ENCODE measurements at regions not wholly inside any gene's neighbourhood (a gene's known extent, or its start where the extent isn't known, plus 50 kb on each side); places are given as distances from the start of the nearest gene placed in this dataset.

DNA sequence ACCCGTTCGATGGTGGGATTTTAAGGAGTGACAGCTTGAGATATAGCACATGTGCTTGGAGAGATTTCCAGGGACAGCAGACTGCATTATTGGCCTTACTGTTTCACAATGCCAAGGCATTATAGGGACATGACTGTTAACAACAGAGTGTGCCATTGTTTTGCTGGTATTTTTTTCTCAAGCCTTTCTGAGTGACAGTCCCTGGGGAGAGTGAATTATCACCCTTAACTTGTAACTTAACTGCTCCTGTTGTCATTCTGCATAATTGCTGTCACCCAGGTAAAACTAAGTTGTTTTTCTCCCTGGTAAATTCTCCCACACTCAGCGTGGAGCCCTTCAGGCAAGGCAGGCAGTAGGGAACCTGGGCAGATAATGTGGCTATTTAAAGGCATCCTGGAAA is 989.2 kb upstream of the LCORL start:
- DNase-seq = no peak

DNA sequence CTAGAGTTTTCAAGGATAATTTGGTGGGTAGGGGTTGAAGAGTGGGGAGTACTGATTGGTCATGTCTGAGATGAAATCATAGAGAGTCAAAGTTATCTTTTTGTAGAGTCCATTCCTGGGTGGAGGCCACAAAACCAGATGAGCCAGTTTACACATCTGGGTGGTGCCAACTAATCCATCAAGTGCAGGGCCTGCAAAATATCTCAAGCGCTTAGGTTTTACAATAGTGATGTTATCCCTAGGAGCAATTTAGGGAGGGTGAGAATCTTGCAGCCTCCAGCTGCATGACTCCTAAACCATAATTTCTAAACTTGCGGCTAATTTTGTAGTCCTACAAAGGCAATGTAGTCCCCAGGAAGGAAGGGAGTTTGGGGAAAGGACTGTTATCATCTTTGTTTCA is 988.3 kb upstream of the LCORL start:
- DNase-seq = no peak

GRCh38 chr4:19005211-19005610 is 983.7 kb upstream of the LCORL start:
- DNase-seq = no peak

DNA sequence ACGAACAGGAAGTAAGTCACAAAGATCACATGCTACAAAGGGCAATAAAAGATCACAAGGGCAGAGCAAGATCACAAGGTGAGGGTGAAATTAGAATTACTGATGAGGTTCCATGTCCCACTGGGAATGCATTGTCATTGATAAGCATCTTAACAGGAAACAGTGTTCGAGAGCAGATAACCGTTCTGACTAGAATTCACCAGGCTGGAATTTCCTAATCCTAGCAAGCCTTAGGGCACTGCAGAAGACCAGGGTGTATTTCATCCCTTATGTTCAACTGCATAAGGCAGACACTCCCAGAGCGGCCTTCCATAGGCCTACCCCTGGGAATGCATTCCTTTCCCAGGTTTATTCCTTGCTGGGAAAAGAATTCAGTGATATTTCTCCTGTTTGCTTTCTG is 980.6 kb upstream of the LCORL start:
- DNase-seq = no peak

DNA sequence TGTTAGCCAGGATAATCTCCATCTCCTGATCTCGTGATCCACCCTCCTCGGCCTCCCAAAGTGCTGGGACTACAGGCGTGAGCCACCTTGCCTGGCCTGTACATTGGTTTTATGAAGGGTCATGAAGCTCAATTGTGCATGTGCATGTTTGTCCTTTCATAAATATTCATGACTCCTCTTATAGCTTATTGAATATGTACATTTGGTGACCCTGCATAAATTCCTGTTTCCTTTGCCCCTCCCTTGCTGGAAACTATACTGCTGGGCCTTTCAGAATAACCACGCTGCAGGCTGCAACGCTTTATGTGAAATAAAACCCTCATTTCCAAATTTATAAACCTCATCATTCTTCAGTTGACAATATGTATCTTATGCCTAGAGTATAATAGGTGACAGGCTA is 978.0 kb upstream of the LCORL start:
- DNase-seq = no peak

GRCh38 chr4:18981234-18981615 is 959.7 kb upstream of the LCORL start:
- DNase-seq = no peak

DNA sequence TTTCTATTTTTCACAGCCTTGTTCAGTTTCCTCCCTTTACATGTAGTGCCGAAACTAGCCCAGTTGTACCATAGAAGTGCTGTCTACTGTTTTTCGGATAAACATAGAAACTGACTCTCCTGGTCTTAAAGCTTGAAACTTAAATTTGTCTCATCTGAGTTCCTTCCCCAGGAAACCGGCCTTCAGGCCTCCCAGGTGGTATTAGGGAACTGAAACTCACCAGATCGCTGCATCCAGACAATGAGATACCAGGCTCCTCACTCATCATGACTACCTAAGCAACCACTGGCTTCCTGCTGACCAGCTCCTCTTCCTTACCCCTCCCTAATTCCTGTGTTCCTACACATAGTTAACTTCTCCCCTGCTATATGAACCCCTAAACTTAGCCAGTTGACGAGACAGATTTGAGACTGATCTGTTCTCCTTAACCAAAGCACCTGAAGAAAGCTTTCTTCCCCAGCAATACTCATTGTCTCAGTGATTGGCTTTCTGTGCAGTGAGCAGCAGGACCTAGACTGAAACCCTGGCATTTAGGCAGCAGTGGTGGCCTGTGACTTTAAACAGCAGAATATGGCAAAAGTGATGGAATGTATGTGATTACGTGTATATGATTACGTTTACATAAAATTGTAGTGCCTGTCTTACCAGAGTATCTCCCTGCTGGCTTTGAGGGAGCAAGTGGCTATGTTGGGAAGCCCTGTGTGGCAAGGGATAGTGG is 959.1 kb upstream of the LCORL start:
- DNase-seq = no peak

- DNase-seq = no peak
These were observed 955.3 kb upstream of the LCORL start for GRCh38 chr4:18976884-18977283.

- no peak for DNase-seq
These were observed 954.6 kb upstream of the LCORL start for GRCh38 chr4:18975916-18976808.

GRCh38 chr4:18973296-18973695 is 951.7 kb upstream of the LCORL start:
- DNase-seq = no peak

DNA sequence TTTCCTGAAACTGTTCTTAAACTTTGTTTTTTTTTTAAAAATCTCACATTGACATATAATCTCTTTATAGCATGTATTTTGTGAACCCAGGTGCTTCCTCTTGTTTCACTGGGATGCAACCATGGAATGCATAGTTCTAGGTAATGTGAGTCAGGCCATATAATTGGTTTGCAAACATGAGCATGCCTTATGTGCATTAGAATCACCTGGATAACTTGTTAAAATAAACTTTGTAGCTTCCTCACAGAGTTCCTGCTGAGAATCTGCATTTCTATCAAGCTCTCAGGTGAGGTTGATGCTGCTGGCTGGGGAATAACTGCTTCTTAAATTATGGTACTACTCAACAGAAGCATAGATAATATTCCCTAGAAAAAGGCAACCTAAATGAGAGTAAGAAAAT is 940.3 kb upstream of the LCORL start:
- no peak for DNase-seq

GRCh38 chr4:18961266-18961665 is 939.7 kb upstream of the LCORL start:
- no peak for DNase-seq

DNA sequence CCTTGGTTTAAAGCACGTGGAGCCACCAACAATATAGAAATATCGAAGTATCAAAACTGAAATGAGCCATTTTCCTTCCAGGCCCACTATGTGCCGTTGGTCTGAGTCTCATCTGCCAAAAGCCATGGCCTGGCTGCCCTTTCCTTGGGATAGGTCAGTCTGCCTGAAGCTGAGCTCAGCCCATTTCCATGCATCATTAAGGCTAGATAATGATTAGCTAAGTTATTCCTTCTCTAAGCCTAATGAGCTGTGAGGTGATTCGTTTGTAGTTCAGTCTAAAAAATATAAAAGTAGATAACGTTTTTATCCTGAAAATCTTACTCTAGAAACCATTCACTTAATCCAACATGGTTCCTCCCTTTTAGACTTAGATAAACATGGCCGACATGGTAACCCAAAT is 936.2 kb upstream of the LCORL start:
- DNase-seq = no peak

DNA sequence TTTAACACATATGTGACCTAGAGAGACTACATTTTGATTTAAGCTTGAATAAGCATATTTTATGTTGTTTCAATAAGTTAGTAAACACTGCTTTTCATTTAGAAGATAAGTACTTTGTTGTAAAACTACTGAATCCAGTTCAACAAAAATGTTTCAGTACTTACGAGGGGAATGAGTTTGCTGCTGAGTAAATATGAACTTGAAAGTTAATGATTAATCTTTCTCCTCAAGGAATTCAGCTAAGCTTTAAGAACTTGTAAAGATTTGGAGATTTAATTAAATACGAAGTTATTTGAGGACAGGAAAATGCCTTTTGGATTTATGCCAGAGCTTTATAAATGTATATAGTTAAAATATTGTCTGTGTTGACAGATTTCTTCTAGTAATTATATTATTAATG is 933.0 kb upstream of the LCORL start:
- DNase-seq = no peak

DNA sequence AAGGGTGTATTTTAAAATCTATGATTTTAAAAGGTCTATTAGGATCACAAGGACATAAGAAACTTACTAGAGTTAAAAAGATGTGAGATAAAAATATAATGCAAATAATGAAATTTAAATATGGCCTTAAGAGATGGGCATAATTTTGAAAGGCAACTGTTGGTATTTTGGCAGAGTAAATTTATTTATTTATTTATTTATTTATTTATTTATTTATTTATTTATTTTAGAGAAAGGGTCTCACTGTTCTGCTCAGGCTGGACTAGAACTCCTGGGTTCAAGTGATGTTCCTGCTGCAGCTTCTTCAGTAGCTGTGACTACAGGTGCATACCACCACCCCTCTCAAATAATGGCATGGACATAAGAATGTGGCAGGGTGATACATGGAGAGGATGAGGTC is 932.1 kb upstream of the LCORL start:
- no peak for DNase-seq

DNA sequence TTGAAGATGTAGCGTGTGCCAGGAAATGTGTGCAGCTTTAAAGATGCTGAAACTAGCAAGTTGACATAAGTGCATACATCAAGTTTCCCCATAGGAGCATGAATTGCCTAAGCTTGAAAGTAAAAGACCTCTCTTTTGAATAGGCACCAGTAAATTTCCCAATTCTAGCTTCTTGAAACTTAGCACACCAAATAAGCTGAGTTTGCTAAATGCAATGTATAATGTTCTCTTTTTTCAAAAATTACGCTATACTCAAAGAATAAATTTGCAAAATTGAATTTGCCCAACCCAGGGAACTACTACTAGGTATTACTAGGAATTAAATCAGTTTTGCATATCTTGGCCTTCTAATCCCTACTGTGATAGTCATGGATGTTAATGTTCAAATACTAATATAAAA is 923.9 kb upstream of the LCORL start:
- no peak for DNase-seq

DNA sequence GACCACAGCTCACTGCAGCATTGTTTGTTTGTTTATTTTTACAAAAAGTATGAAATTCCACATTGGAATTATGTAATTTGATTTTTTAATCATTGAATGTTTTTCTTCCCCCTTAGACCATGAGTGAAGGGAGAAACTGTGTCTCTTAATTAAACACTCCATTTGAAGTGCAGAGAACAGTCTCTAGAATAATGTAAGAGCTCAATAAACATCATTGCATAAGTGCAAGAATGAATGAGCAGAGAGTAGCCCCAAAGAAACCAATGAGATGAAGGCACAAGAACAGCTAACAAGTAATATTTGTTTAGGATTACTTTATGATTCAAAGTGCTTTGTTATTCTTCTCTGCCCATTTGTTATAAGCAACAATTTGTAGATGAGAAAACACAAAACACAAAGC is 921.3 kb upstream of the LCORL start:
- no peak for DNase-seq

- no peak for DNase-seq
These were observed 917.0 kb upstream of the LCORL start for GRCh38 chr4:18938343-18939099.

GRCh38 chr4:18937746-18938145 is 916.2 kb upstream of the LCORL start:
- no peak for DNase-seq

DNA sequence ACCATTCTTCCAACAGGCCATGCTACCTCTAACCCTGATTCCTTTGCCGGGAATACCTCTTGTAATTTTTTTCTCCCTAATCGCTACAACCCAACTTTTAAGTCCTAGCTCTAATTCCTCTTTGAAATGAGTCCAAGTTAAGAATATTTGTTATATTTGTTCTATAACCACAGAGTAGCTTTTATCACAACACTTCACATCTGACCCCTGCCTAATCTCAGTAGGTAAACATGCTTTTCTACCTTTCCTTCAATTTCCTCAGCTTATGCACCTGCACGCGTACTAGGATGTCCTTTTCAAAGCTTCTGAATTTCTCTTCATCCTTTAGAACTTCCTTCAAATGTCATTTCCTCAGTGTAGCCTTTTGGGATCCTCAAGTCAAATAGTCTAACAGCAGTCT is 915.5 kb upstream of the LCORL start:
- DNase-seq = no peak

DNA sequence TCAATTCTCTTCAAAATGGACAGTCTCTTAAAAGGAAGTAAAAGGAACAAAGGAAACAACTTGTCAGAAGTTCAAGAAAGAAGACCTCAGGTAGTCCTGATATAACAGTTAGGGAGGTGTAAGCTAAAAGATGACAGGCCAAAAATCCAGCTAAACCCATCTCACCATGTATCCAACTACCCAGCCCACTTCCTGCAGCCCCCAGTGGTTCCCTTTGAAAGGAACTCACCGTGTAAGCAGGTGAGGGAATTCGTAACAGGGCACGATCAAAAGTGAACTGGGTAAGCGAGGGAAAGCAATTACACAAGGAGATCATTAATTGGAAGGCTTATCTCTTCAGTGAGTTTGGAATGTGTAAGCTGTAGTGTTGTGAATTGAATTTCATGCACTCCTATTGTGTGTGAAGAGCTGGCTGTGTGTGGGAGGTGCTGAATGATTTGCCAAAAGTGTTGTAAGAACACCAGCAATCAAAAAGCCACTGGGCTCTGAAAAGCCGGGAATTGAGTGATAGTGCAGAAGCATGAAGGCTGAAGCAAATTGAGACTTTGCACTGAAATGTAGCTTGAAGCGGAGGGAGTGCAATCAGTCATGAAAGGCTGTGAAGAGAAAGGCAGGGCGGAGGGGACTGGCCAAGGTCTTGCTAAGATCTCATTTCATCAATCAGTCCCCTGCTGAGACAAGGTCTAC is 914.2 kb upstream of the LCORL start:
- DNase-seq = no peak

GRCh38 chr4:18934197-18934596 is 912.6 kb upstream of the LCORL start:
- DNase-seq = no peak

DNA sequence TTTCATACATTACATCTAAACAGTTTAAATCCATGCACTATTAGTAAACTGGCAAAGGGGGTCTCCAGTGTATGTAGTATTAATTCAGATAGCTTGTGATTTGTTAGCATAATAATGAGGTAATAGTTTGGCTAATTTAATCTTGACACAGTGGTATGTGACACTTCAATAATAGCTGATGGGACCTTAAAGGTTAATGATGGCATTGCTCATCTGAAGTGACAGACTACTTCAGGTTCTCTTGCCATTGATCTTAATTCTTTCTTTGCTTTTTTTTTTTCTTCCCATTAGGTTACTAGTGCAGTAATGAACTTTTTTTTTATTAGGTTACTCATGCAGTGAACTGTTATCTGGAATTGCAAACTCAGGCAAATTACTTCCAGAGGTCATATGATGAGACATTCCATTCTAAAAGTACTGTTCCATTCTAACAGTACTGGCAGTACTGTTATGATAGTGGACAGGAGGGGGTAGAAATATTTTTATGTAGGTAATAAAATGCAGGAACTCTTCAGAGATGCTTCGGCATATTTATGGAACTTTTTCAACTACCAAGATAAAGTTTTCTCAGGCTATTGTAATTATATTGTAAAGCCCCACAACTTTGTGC is 911.3 kb upstream of the LCORL start:
- DNase-seq = no peak

Data from NCI-H1694 treated with DMSO at 0.1 percent for 48 hours (cell line).